Gastroesophageal sphincter (tissue), 4 donors: ENCODE measurements at regions not wholly inside any gene's neighbourhood (a gene's known extent, or its start where the extent isn't known, plus 50 kb on each side); places are given as distances from the start of the nearest gene placed in this dataset.

ENCODE experiments used
- ATAC-seq: fragments of 150-250 bp; one replicate; pipeline ENCODE4 v1.9.1; 2016; ENCODE audit warnings: mild to moderate bottlenecking, moderate library complexity
- H3K27ac ChIP-seq, 4 donors: fragments of 200-600 bp; sonication (generic) in 3 of 4; 1 replicate in 3 of 4; 2 replicates in 1 of 4; pipeline ENCODE4 v1.5.1; 2016 to 2019
- H3K27me3 ChIP-seq: fragments of 200-600 bp; sonication (generic); one replicate; pipeline ENCODE4 v1.5.1; 2019
- H3K36me3 ChIP-seq, 2 donors: fragments of 200-600 bp; sonication (generic); one replicate each; pipeline ENCODE4 v1.5.1; 2019; ENCODE audit warnings: control low read depth in 1 of 2
- H3K4me1 ChIP-seq, 3 donors: fragments of 200-600 bp; sonication (generic); 1 replicate in 2 of 3; 2 replicates in 1 of 3; pipeline ENCODE4 v1.5.1; 2016 to 2019; ENCODE audit warnings: control low read depth in 2 of 3
- H3K4me3 ChIP-seq, 2 donors: fragments of 200-600 bp; sonication (generic); one replicate each; pipeline ENCODE4 v1.5.1; 2019; ENCODE audit warnings: mild to moderate bottlenecking in 1 of 2, moderate library complexity in 1 of 2
- H3K9me3 ChIP-seq, 3 donors: fragments of 200-600 bp; sonication (generic); one replicate each; pipeline ENCODE4 v1.5.1; 2017 to 2019; ENCODE audit warnings: control low read depth in 2 of 3
- CTCF ChIP-seq, 4 experiments: fragments of 200-600 bp in 2 of 4; fragments of 450-650 bp in 2 of 4; sonication (generic) in 1 of 4; IDR thresholded peaks; one replicate each; pipeline ENCODE4 v1.5.1; 2017 to 2019; ENCODE audit warnings: antibody characterized with exemption in 4 of 4, mild to moderate bottlenecking in 2 of 4, moderate library complexity in 2 of 4
- EP300 ChIP-seq: sonication (generic); formaldehyde crosslinking; IDR thresholded peaks from one replicate; pipeline ENCODE4 v1.6.1; 2017; ENCODE audit warnings: antibody characterized with exemption, mild to moderate bottlenecking
- POLR2A ChIP-seq, 2 donors: fragments of 450-650 bp; IDR thresholded peaks; one replicate each; pipeline ENCODE4 v1.6.1; 2017; ENCODE audit warnings: antibody characterized with exemption in 2 of 2, mild to moderate bottlenecking in 2 of 2, moderate library complexity in 1 of 2
- POLR2AphosphoS5 ChIP-seq: sonication (generic); formaldehyde crosslinking; IDR thresholded peaks from one replicate; pipeline ENCODE4 v1.6.1; 2017; ENCODE audit warnings: antibody characterized with exemption
- WGBS, 2 donors: methylation state at CpG; one replicate each; pipeline ENCODE4 v1.1.5; 2018; ENCODE audit warnings: low coverage in 1 of 2; 5-methylcytosine and 5-hydroxymethylcytosine counted together

- TF ChIP-seq CTCF (IDR thresholded peaks at IDR 0.05): no peak
- TF ChIP-seq POLR2AphosphoS5: no peak
- TF ChIP-seq POLR2A (IDR thresholded peaks at IDR 0.05): no peak
- TF ChIP-seq EP300: no peak
- Histone ChIP-seq H3K36me3 (no peaks in the 10 kb centered on the region), H3K27me3 (peaks cover 7% of the 10 kb centered on the region), H3K4me1 (no peaks in the 10 kb centered on the region), H3K4me3 (no peak overlapping the region), H3K9me3 (no peaks in the 10 kb centered on the region), H3K27ac (no peak overlapping the region)
- WGBS, 2 donors: 76 to 100% methylated on average over 1 to 3 of the region's 3 CpGs
- ATAC-seq: no peak
Observed at GRCh38 chr10:35712486-35712885, 70.4 kb upstream of the FZD8 start.

- Histone ChIP-seq H3K4me1 (no peaks in the 10 kb centered on the region), H3K4me3 (no peak overlapping the region), H3K36me3 (no peaks in the 10 kb centered on the region), H3K9me3 (peaks cover 0 to 3% (median 0%) of the 10 kb centered on the region in 3 donors), H3K27me3 (peaks cover 7% of the 10 kb centered on the region), H3K27ac (no peak overlapping the region)
- no peak for TF ChIP-seq CTCF (IDR thresholded peaks at IDR 0.05)
- no peak for TF ChIP-seq EP300
- TF ChIP-seq POLR2A (IDR thresholded peaks at IDR 0.05): no peak
- no peak for TF ChIP-seq POLR2AphosphoS5
- 56 to 59% methylated on average over 6 to 14 of the region's 15 CpGs for WGBS, 2 donors
- no peak for ATAC-seq
Observed at GRCh38 chr10:35711615-35712411, 69.7 kb upstream of the FZD8 start.

- no peak for ATAC-seq
- Histone ChIP-seq H3K36me3 (no peaks in the 10 kb centered on the region), H3K4me3 (no peak overlapping the region), H3K27me3 (peaks cover 7% of the 10 kb centered on the region), H3K27ac (no peak overlapping the region), H3K9me3 (peaks cover 0 to 7% (median 0%) of the 10 kb centered on the region in 3 donors), H3K4me1 (no peaks in the 10 kb centered on the region)
- TF ChIP-seq CTCF (IDR thresholded peaks at IDR 0.05) (no peak), EP300 (no peak), POLR2A (IDR thresholded peaks at IDR 0.05) (no peak), POLR2AphosphoS5 (no peak)
- 61 to 87% methylated on average over 2 of the region's 2 CpGs for whole genome bisulfite sequencing, 2 donors
Observed at GRCh38 chr10:35707642-35708425, 65.7 kb upstream of the FZD8 start.

GRCh38 chr10:35706959-35707358 is 64.9 kb upstream of the FZD8 start:
- Histone ChIP-seq H3K27ac (no peak overlapping the region), H3K9me3 (peaks cover 0 to 7% (median 0%) of the 10 kb centered on the region in 3 donors), H3K27me3 (peaks cover 4% of the 10 kb centered on the region), H3K36me3 (no peaks in the 10 kb centered on the region), H3K4me3 (no peak overlapping the region), H3K4me1 (no peaks in the 10 kb centered on the region)
- no peak for ATAC-seq
- TF ChIP-seq POLR2A (IDR thresholded peaks at IDR 0.05) (no peak), EP300 (no peak), CTCF (IDR thresholded peaks at IDR 0.05) (no peak), POLR2AphosphoS5 (no peak)
- 86 to 93% methylated on average over 3 of the region's 3 CpGs for WGBS, 2 donors
